ENCODE measurements at regions not wholly inside any gene's neighbourhood (a gene's known extent, or its start where the extent isn't known, plus 50 kb on each side); places are given as distances from the start of the nearest gene placed in this dataset.

GRCh38 chr16:80303691-80304090 is 237.1 kb upstream of the DYNLRB2 start:
- DNase-seq (ENCODE audit: low spot score): no peak
- Mint-ChIP-seq H3K4me3 (ENCODE audit: low read depth) (no peak overlapping the region), H3K27me3 (ENCODE audit: low read depth) (peaks cover 2% of the 10 kb centered on the region), H3K4me1 (ENCODE audit: low read depth) (no peaks in the 10 kb centered on the region), H3K9me3 (no peaks in the 10 kb centered on the region), H3K36me3 (ENCODE audit: low read depth) (no peaks in the 10 kb centered on the region), H3K27ac (no peak overlapping the region)
- intact Hi-C loops (cut with micrococcal nuclease): no loop called here

GRCh38 chr16:80300876-80301275 is 239.9 kb upstream of the DYNLRB2 start:
- peaks cover under 1% of the 10 kb centered on the region for H3K9me3 Mint-ChIP-seq
- H3K4me1 Mint-ChIP-seq (ENCODE audit: low read depth): no peaks in the 10 kb centered on the region
- no peak for DNase-seq (ENCODE audit: low spot score)
- no peak overlapping the region for H3K4me3 Mint-ChIP-seq (ENCODE audit: low read depth)
- peaks cover 3% of the 10 kb centered on the region for H3K27me3 Mint-ChIP-seq (ENCODE audit: low read depth)
- H3K27ac Mint-ChIP-seq: no peak overlapping the region
- intact Hi-C loops (cut with micrococcal nuclease): no loop called here
- H3K36me3 Mint-ChIP-seq (ENCODE audit: low read depth): no peaks in the 10 kb centered on the region

- no peak for DNase-seq (ENCODE audit: low spot score)
- intact Hi-C loops (cut with micrococcal nuclease): no loop called here
- Mint-ChIP-seq H3K36me3 (ENCODE audit: low read depth) (no peaks in the 10 kb centered on the region), H3K27ac (no peak overlapping the region), H3K27me3 (ENCODE audit: low read depth) (peaks cover 7% of the 10 kb centered on the region), H3K9me3 (peaks cover 4% of the 10 kb centered on the region), H3K4me1 (ENCODE audit: low read depth) (no peaks in the 10 kb centered on the region), H3K4me3 (ENCODE audit: low read depth) (no peak overlapping the region)
Observed at GRCh38 chr16:80300456-80300855, 240.3 kb upstream of the DYNLRB2 start.

- no peak overlapping the region for H3K27ac Mint-ChIP-seq
- no peaks in the 10 kb centered on the region for H3K4me1 Mint-ChIP-seq (ENCODE audit: low read depth)
- H3K36me3 Mint-ChIP-seq (ENCODE audit: low read depth): no peaks in the 10 kb centered on the region
- peaks cover 4% of the 10 kb centered on the region for H3K9me3 Mint-ChIP-seq
- H3K4me3 Mint-ChIP-seq (ENCODE audit: low read depth): no peak overlapping the region
- intact Hi-C loops (cut with micrococcal nuclease): no loop called here
- H3K27me3 Mint-ChIP-seq (ENCODE audit: low read depth): peaks cover 4% of the 10 kb centered on the region
- no peak for DNase-seq (ENCODE audit: low spot score)
Observed at GRCh38 chr16:80299416-80299815, 241.4 kb upstream of the DYNLRB2 start.

GRCh38 chr16:80298676-80299075 is 242.1 kb upstream of the DYNLRB2 start:
- no peak for DNase-seq (ENCODE audit: low spot score)
- H3K36me3 Mint-ChIP-seq (ENCODE audit: low read depth): no peaks in the 10 kb centered on the region
- H3K9me3 Mint-ChIP-seq: peaks cover 4% of the 10 kb centered on the region
- H3K27ac Mint-ChIP-seq: no peak overlapping the region
- peaks cover 4% of the 10 kb centered on the region for H3K27me3 Mint-ChIP-seq (ENCODE audit: low read depth)
- intact Hi-C loops (cut with micrococcal nuclease): no loop called here
- H3K4me1 Mint-ChIP-seq (ENCODE audit: low read depth): no peaks in the 10 kb centered on the region
- no peak overlapping the region for H3K4me3 Mint-ChIP-seq (ENCODE audit: low read depth)

GRCh38 chr16:80296034-80296433 is 244.8 kb upstream of the DYNLRB2 start:
- Mint-ChIP-seq H3K27me3 (ENCODE audit: low read depth) (peaks cover 9% of the 10 kb centered on the region), H3K27ac (no peak overlapping the region), H3K4me3 (ENCODE audit: low read depth) (no peak overlapping the region), H3K36me3 (ENCODE audit: low read depth) (no peaks in the 10 kb centered on the region), H3K9me3 (peaks cover 4% of the 10 kb centered on the region), H3K4me1 (ENCODE audit: low read depth) (no peaks in the 10 kb centered on the region)
- intact Hi-C loops (cut with micrococcal nuclease): no loop called here
- DNase-seq (ENCODE audit: low spot score): no peak

- Mint-ChIP-seq H3K9me3 (peaks cover 4% of the 10 kb centered on the region), H3K4me1 (ENCODE audit: low read depth) (no peaks in the 10 kb centered on the region), H3K27ac (no peak overlapping the region), H3K4me3 (ENCODE audit: low read depth) (no peak overlapping the region), H3K27me3 (ENCODE audit: low read depth) (peaks cover 9% of the 10 kb centered on the region), H3K36me3 (ENCODE audit: low read depth) (no peaks in the 10 kb centered on the region)
- intact Hi-C loops (cut with micrococcal nuclease): no loop called here
- no peak for DNase-seq (ENCODE audit: low spot score)
Observed at GRCh38 chr16:80294172-80294571, 246.6 kb upstream of the DYNLRB2 start.

- no peaks in the 10 kb centered on the region for H3K36me3 Mint-ChIP-seq (ENCODE audit: low read depth)
- H3K4me3 Mint-ChIP-seq (ENCODE audit: low read depth): no peak overlapping the region
- intact Hi-C loops (cut with micrococcal nuclease): no loop called here
- DNase-seq (ENCODE audit: low spot score): no peak
- peaks cover 10% of the 10 kb centered on the region for H3K27me3 Mint-ChIP-seq (ENCODE audit: low read depth)
- no peaks in the 10 kb centered on the region for H3K9me3 Mint-ChIP-seq
- no peak overlapping the region for H3K27ac Mint-ChIP-seq
- no peaks in the 10 kb centered on the region for H3K4me1 Mint-ChIP-seq (ENCODE audit: low read depth)
Observed at GRCh38 chr16:80288616-80289015, 252.2 kb upstream of the DYNLRB2 start.

- intact Hi-C loops (cut with micrococcal nuclease): no loop called here
- no peaks in the 10 kb centered on the region for H3K4me1 Mint-ChIP-seq (ENCODE audit: low read depth)
- no peak overlapping the region for H3K27ac Mint-ChIP-seq
- no peak overlapping the region for H3K4me3 Mint-ChIP-seq (ENCODE audit: low read depth)
- no peaks in the 10 kb centered on the region for H3K9me3 Mint-ChIP-seq
- peaks cover 8% of the 10 kb centered on the region for H3K27me3 Mint-ChIP-seq (ENCODE audit: low read depth)
- H3K36me3 Mint-ChIP-seq (ENCODE audit: low read depth): no peaks in the 10 kb centered on the region
- no peak for DNase-seq (ENCODE audit: low spot score)
Observed at GRCh38 chr16:80287674-80288073, 253.1 kb upstream of the DYNLRB2 start.

- Mint-ChIP-seq H3K9me3 (no peaks in the 10 kb centered on the region), H3K27ac (no peak overlapping the region), H3K4me3 (ENCODE audit: low read depth) (no peak overlapping the region), H3K4me1 (ENCODE audit: low read depth) (no peaks in the 10 kb centered on the region), H3K36me3 (ENCODE audit: low read depth) (no peaks in the 10 kb centered on the region), H3K27me3 (ENCODE audit: low read depth) (peaks cover 8% of the 10 kb centered on the region)
- intact Hi-C loops (cut with micrococcal nuclease): no loop called here
- no peak for DNase-seq (ENCODE audit: low spot score)
Observed at GRCh38 chr16:80285104-80285503, 255.7 kb upstream of the DYNLRB2 start.

GRCh38 chr16:80283466-80284392 is 257.1 kb upstream of the DYNLRB2 start:
- Mint-ChIP-seq H3K36me3 (ENCODE audit: low read depth) (no peaks in the 10 kb centered on the region), H3K9me3 (no peaks in the 10 kb centered on the region), H3K4me3 (ENCODE audit: low read depth) (no peak overlapping the region), H3K4me1 (ENCODE audit: low read depth) (no peaks in the 10 kb centered on the region), H3K27me3 (ENCODE audit: low read depth) (peaks cover 6% of the 10 kb centered on the region), H3K27ac (no peak overlapping the region)
- no peak for DNase-seq (ENCODE audit: low spot score)
- intact Hi-C loops (cut with micrococcal nuclease): no loop called here

- H3K4me3 Mint-ChIP-seq (ENCODE audit: low read depth): no peak overlapping the region
- H3K9me3 Mint-ChIP-seq: no peaks in the 10 kb centered on the region
- H3K4me1 Mint-ChIP-seq (ENCODE audit: low read depth): no peaks in the 10 kb centered on the region
- H3K27me3 Mint-ChIP-seq (ENCODE audit: low read depth): peaks cover 2% of the 10 kb centered on the region
- intact Hi-C loops (cut with micrococcal nuclease): no loop called here
- no peaks in the 10 kb centered on the region for H3K36me3 Mint-ChIP-seq (ENCODE audit: low read depth)
- DNase-seq (ENCODE audit: low spot score): no peak
- H3K27ac Mint-ChIP-seq: no peak overlapping the region
Observed at GRCh38 chr16:80280557-80280956, 260.2 kb upstream of the DYNLRB2 start.

GRCh38 chr16:80279656-80280055 is 261.1 kb upstream of the DYNLRB2 start:
- intact Hi-C loops (cut with micrococcal nuclease): no loop called here
- H3K27ac Mint-ChIP-seq: no peak overlapping the region

More at GRCh38 chr16:80279656-80280055, 261.1 kb upstream of the DYNLRB2 start:
- H3K4me3 Mint-ChIP-seq (ENCODE audit: low read depth): no peak overlapping the region
- peaks cover 2% of the 10 kb centered on the region for H3K4me1 Mint-ChIP-seq (ENCODE audit: low read depth)
- peaks cover 2% of the 10 kb centered on the region for H3K27me3 Mint-ChIP-seq (ENCODE audit: low read depth)
- no peaks in the 10 kb centered on the region for H3K36me3 Mint-ChIP-seq (ENCODE audit: low read depth)
- DNase-seq (ENCODE audit: low spot score): no peak
- no peaks in the 10 kb centered on the region for H3K9me3 Mint-ChIP-seq

Measured in activated T-helper 2 cell treated with anti-CD3 and anti-CD28 coated beads, Interferon-gamma antibody, Interleukin-2, Interleukin-4, amounts not matched to agents 10 μg/mL and 5 μg/mL and 100 μg/mL, durations not matched to agents 14 hours and 24 hours and 36 hours (primary cell).